ENCODE measurements at regions not wholly inside any gene's neighbourhood (a gene's known extent, or its start where the extent isn't known, plus 50 kb on each side); places are given as distances from the start of the nearest gene placed in this dataset.

DNA sequence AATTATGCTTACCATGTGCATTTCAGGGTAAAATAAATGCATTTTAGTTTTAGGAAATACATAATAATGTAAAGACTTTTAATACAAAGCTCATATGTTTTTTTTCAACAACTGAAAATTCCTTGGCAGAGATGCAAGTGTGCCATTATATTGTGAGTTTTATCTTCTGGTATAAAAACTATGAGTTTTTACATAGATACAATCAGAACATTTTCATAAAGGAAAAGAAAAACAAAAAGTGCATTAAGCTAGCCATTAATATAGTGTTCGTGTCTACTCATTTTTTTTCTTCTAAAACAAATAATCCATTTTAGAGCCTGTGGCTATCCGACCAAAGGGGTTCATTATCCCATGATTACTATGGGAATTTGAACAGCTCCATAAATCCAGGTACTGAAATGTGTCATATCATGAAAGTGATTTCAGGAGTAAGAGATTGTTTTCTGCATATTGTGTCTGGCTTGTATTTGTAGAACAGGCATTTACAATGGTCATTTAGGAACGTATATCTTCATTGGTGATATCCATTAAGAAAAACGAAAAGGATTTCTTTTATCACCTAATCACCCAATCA, 236.9 kb upstream of the SLC10A2 start:
- Histone ChIP-seq H3K36me3 (ENCODE audit: control insufficient read depth in 1 of 2, insufficient read depth in 2 of 2, low read length in 2 of 2) (no peaks in the 10 kb centered on the region), H3K79me2 (ENCODE audit: insufficient read depth, low read length) (no peaks in the 10 kb centered on the region), H3K27ac (ENCODE audit: low read depth, low read length) (no peak overlapping the region), H2AFZ (ENCODE audit: low read depth, low read length, poor library complexity, severe bottlenecking) (no peak overlapping the region), H3K9me2 (ENCODE audit: insufficient read depth) (no peaks in the 10 kb centered on the region), H3K27me3 (ENCODE audit: insufficient read depth, low read length) (no peaks in the 10 kb centered on the region), H3K9me3 (ENCODE audit: control insufficient read depth in 1 of 2, insufficient read depth in 1 of 2, low read depth in 1 of 2, low read length in 2 of 2) (no peaks in the 10 kb centered on the region), H3K4me3 (replicated peaks in 1 of 2; ENCODE audit: low read depth in 1 of 2, low read length in 2 of 2) (no peak overlapping the region), H3K9ac (ENCODE audit: low read length) (no peak overlapping the region), H3K4me1 (ENCODE audit: control insufficient read depth in 1 of 2, insufficient read depth in 2 of 2, low read length in 2 of 2) (no peaks in the 10 kb centered on the region), H4K20me1 (ENCODE audit: insufficient read depth) (no peaks in the 10 kb centered on the region), H3K4me2 (ENCODE audit: low read length) (no peak overlapping the region)
- ATAC-seq (no peak), DNase-seq (ENCODE audit: low read depth, low spot score) (no peak)
- no TSS peak for BruUV-seq (replicated peaks)
- POLR2A ChIA-PET = no interaction called here
- TF ChIP-seq TCF7L2 (IDR thresholded peaks at IDR 0.05; ENCODE audit: borderline replicate concordance, extremely low read depth, insufficient read depth, insufficient read length) (no peak), JUND (IDR thresholded peaks at IDR 0.05) (no peak), POLR2AphosphoS5 (IDR thresholded peaks at IDR 0.05; ENCODE audit: low read depth, low read length) (no peak), ZFX (IDR thresholded peaks at IDR 0.05) (no peak), ELF1 (IDR thresholded peaks at IDR 0.05; ENCODE audit: borderline replicate concordance, low read depth) (no peak), EGR1 (IDR thresholded peaks at IDR 0.05; ENCODE audit: low read depth) (no peak), YY1 (IDR thresholded peaks at IDR 0.05; ENCODE audit: extremely low read depth, insufficient replicate concordance, low read depth, low read length) (no peak), RAD21 (IDR thresholded peaks at IDR 0.05; ENCODE audit: low read depth) (no peak), POLR2A (IDR thresholded peaks at IDR 0.05; ENCODE audit: borderline replicate concordance, extremely low read depth, insufficient read depth, insufficient read length) (no peak), SIN3A (IDR thresholded peaks at IDR 0.05; ENCODE audit: low read depth) (no peak)
- TF ChIP-seq, protein P1, sequence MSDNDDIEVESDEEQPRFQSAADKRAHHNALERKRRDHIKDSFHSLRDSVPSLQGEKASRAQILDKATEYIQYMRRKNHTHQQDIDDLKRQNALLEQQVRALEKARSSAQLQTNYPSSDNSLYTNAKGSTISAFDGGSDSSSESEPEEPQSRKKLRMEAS (IDR thresholded peaks at IDR 0.05) = no peak
- TF ChIP-seq, protein P2, sequence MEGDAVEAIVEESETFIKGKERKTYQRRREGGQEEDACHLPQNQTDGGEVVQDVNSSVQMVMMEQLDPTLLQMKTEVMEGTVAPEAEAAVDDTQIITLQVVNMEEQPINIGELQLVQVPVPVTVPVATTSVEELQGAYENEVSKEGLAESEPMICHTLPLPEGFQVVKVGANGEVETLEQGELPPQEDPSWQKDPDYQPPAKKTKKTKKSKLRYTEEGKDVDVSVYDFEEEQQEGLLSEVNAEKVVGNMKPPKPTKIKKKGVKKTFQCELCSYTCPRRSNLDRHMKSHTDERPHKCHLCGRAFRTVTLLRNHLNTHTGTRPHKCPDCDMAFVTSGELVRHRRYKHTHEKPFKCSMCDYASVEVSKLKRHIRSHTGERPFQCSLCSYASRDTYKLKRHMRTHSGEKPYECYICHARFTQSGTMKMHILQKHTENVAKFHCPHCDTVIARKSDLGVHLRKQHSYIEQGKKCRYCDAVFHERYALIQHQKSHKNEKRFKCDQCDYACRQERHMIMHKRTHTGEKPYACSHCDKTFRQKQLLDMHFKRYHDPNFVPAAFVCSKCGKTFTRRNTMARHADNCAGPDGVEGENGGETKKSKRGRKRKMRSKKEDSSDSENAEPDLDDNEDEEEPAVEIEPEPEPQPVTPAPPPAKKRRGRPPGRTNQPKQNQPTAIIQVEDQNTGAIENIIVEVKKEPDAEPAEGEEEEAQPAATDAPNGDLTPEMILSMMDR (IDR thresholded peaks at IDR 0.05 in 2 of 3, conservative IDR thresholded peaks at IDR 0.05 in 1 of 3; ENCODE audit: borderline replicate concordance in 1 of 3, insufficient read depth in 1 of 3, low read depth in 2 of 3, low read length in 2 of 3) = no peak
- TF ChIP-seq, protein P3, sequence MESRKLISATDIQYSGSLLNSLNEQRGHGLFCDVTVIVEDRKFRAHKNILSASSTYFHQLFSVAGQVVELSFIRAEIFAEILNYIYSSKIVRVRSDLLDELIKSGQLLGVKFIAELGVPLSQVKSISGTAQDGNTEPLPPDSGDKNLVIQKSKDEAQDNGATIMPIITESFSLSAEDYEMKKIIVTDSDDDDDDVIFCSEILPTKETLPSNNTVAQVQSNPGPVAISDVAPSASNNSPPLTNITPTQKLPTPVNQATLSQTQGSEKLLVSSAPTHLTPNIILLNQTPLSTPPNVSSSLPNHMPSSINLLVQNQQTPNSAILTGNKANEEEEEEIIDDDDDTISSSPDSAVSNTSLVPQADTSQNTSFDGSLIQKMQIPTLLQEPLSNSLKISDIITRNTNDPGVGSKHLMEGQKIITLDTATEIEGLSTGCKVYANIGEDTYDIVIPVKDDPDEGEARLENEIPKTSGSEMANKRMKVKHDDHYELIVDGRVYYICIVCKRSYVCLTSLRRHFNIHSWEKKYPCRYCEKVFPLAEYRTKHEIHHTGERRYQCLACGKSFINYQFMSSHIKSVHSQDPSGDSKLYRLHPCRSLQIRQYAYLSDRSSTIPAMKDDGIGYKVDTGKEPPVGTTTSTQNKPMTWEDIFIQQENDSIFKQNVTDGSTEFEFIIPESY (IDR thresholded peaks at IDR 0.05; ENCODE audit: extremely low read depth, insufficient replicate concordance, low read length) = no peak
- TF ChIP-seq, protein P4, sequence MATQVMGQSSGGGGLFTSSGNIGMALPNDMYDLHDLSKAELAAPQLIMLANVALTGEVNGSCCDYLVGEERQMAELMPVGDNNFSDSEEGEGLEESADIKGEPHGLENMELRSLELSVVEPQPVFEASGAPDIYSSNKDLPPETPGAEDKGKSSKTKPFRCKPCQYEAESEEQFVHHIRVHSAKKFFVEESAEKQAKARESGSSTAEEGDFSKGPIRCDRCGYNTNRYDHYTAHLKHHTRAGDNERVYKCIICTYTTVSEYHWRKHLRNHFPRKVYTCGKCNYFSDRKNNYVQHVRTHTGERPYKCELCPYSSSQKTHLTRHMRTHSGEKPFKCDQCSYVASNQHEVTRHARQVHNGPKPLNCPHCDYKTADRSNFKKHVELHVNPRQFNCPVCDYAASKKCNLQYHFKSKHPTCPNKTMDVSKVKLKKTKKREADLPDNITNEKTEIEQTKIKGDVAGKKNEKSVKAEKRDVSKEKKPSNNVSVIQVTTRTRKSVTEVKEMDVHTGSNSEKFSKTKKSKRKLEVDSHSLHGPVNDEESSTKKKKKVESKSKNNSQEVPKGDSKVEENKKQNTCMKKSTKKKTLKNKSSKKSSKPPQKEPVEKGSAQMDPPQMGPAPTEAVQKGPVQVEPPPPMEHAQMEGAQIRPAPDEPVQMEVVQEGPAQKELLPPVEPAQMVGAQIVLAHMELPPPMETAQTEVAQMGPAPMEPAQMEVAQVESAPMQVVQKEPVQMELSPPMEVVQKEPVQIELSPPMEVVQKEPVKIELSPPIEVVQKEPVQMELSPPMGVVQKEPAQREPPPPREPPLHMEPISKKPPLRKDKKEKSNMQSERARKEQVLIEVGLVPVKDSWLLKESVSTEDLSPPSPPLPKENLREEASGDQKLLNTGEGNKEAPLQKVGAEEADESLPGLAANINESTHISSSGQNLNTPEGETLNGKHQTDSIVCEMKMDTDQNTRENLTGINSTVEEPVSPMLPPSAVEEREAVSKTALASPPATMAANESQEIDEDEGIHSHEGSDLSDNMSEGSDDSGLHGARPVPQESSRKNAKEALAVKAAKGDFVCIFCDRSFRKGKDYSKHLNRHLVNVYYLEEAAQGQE (IDR thresholded peaks at IDR 0.05; ENCODE audit: low read depth) = no peak
- intact Hi-C loops (cut with micrococcal nuclease) = no loop called here
- RAD21 ChIA-PET (ENCODE audit: low non-redundant PET in 1 of 2, low total read pairs in 2 of 2, uncharacterized antibody in 2 of 2, unreplicated experiment in 2 of 2) = no interaction called here
- CTCF ChIA-PET = no interaction called here

Data from HCT116 (cell line).